A549 (cell line): ENCODE measurements at regions not wholly inside any gene's neighbourhood (a gene's known extent, or its start where the extent isn't known, plus 50 kb on each side); places are given as distances from the start of the nearest gene placed in this dataset.

Experiments
- ATAC-seq, 2 experiments: fragments of 200-7000 bp in 1 of 2; fragments of >200 bp in 1 of 2; cut with Nextera tagmentation in 1 of 2; cut with Tn5 transposase in 1 of 2; 3 replicates each; pipeline versions ENCODE4 v1.8.0 to v1.9.1; 2018 to 2020; ENCODE audit warnings: mild to moderate bottlenecking in 1 of 2, moderate library complexity in 1 of 2
- CTCF ChIA-PET: fragments of 300-600 bp; sonication (Branson Sonifier 250); formaldehyde crosslinking; extraction: SDS; loops from one replicate; lab custom pipeline; 2021; ENCODE audit warnings: antibody characterized with exemption, inconsistent platforms; lab: Yijun Ruan, JAX
- POLR2A ChIA-PET: fragments of 350-600 bp; formaldehyde crosslinking; extraction: SDS; loops from one replicate; lab custom pipeline; 2021; ENCODE audit warnings: antibody characterized with exemption, inconsistent platforms; lab: Yijun Ruan, JAX
- DNase-seq, 2 experiments: peaks; one replicate each; pipeline versions ENCODE4 v3.0.0 to v3.0.0-alpha.2; 2011 to 2016; ENCODE audit warnings: low read depth in 1 of 2, low spot score in 1 of 2
- FAIRE-seq: peaks from 2 replicates; lab custom pipeline; 2011; peaks lifted over from hg19 to GRCh38; lab: Jason Lieb, UNC
- H3K27ac ChIP-seq, 2 experiments: fragments of >200 bp; sonication (Bioruptor Twin); formaldehyde crosslinking; 3 replicates each; pipeline ENCODE4 v1.5.1; 2016 to 2017
- H3K4me1 ChIP-seq: fragments of >200 bp; sonication (Bioruptor Twin); formaldehyde crosslinking; 3 replicates; pipeline ENCODE4 v1.6.1; 2016
- H3K4me2 ChIP-seq: fragments of >200 bp; sonication (Bioruptor Twin); formaldehyde crosslinking; 3 replicates; pipeline ENCODE4 v1.6.1; 2016
- H3K4me3 ChIP-seq: fragments of >200 bp; sonication (Bioruptor Twin); formaldehyde crosslinking; 3 replicates; pipeline ENCODE4 v1.5.1; 2016
- H3K9me3 ChIP-seq: fragments of >200 bp; sonication (Bioruptor Twin); formaldehyde crosslinking; 3 replicates; pipeline ENCODE4 v1.6.1; 2016
- CBX2 ChIP-seq: fragments of 200-600 bp; sonication (generic); IDR thresholded peaks from 2 replicates; pipeline ENCODE4 v1.6.1; 2016; ENCODE audit warnings: low read depth, mild to moderate bottlenecking, borderline replicate concordance
- EHMT2 ChIP-seq: fragments of 200-600 bp; sonication (generic); IDR thresholded peaks from 2 replicates; pipeline ENCODE4 v1.6.1; 2016; ENCODE audit warnings: antibody characterized with exemption, low read depth, mild to moderate bottlenecking, moderate library complexity
- GATA3 ChIP-seq: IDR thresholded peaks from 2 replicates; pipeline ENCODE4 v1.6.1; 2012; ENCODE audit warnings: borderline replicate concordance
- HOXB13 ChIP-seq: fragments of 250-450 bp; sonication (Bioruptor Pico); IDR thresholded peaks from 2 replicates; pipeline ENCODE4 v1.5.0; 2020; ENCODE audit warnings: low read depth, mild to moderate bottlenecking, moderate library complexity
- KDM5A ChIP-seq: fragments of 200-600 bp; sonication (generic); IDR thresholded peaks from 2 replicates; pipeline ENCODE4 v1.6.1; 2016; ENCODE audit warnings: antibody characterized with exemption, mild to moderate bottlenecking
- MAFK ChIP-seq: fragments of 450-650 bp; IDR thresholded peaks from 2 replicates; pipeline ENCODE4 v1.6.1; 2014; ENCODE audit not compliant: partially characterized antibody
- MAZ ChIP-seq: fragments of 150-350 bp; IDR thresholded peaks from 2 replicates; pipeline ENCODE4 v1.6.1; 2014; ENCODE audit warnings: antibody characterized with exemption, low read depth, low read length, borderline replicate concordance
- NPAS2 ChIP-seq: fragments of 250-450 bp; sonication (Bioruptor Pico); IDR thresholded peaks from 2 replicates; pipeline ENCODE4 v1.8.0; 2022; ENCODE audit warnings: mild to moderate bottlenecking, moderate library complexity, borderline replicate concordance
- RNF2 ChIP-seq: fragments of 200-600 bp; sonication (generic); IDR thresholded peaks from 2 replicates; pipeline ENCODE4 v1.6.1; 2016; ENCODE audit warnings: low read depth, mild to moderate bottlenecking, antibody characterized with exemption, moderate library complexity, borderline replicate concordance
- TFCP2L1 ChIP-seq: fragments of 250-450 bp; sonication (Bioruptor Pico); IDR thresholded peaks from 2 replicates; pipeline ENCODE4 v1.5.0; 2021; ENCODE audit warnings: mild to moderate bottlenecking
- TP53 ChIP-seq: fragments of 250-450 bp; sonication (Bioruptor Pico); IDR thresholded peaks from 2 replicates; pipeline ENCODE4 v1.5.0; 2021; ENCODE audit warnings: mild to moderate bottlenecking, moderate library complexity
- WGBS: methylation state at CpG from one replicate; pipeline ENCODE4 v1.1.6; 2017; ENCODE audit errors: missing lambda C conversion rate; 5-methylcytosine and 5-hydroxymethylcytosine counted together
- TF ChIP-seq, protein P1 (sequence below): IDR thresholded peaks from 2 replicates; pipeline ENCODE4 v1.6.1; 2012; ENCODE audit warnings: low read depth, borderline replicate concordance
- TF ChIP-seq, protein P2 (sequence below): fragments of >200 bp; sonication (Bioruptor Twin); formaldehyde crosslinking; IDR thresholded peaks from 3 replicates; pipeline ENCODE4 v1.5.1; 2016
- TF ChIP-seq, protein P3 (sequence below): fragments of 250-450 bp; sonication (Bioruptor Pico); IDR thresholded peaks from 2 replicates; pipeline ENCODE4 v1.5.0; 2020; ENCODE audit warnings: low read depth, mild to moderate bottlenecking, moderate library complexity
- TF ChIP-seq, protein P4 (sequence below): fragments of >200 bp; sonication (Bioruptor Twin); formaldehyde crosslinking; IDR thresholded peaks from 2 replicates; pipeline ENCODE4 v1.6.1; 2016
- TF ChIP-seq, protein P5 (sequence below): fragments of 150-350 bp; IDR thresholded peaks from 2 replicates; pipeline ENCODE4 v1.6.1; 2014; ENCODE audit warnings: low read depth, mild to moderate bottlenecking, low read length
- TF ChIP-seq, protein P6 (sequence below): fragments of >200 bp; sonication (Bioruptor Twin); formaldehyde crosslinking; IDR thresholded peaks from 3 replicates; pipeline ENCODE4 v1.6.1; 2016

DNA sequence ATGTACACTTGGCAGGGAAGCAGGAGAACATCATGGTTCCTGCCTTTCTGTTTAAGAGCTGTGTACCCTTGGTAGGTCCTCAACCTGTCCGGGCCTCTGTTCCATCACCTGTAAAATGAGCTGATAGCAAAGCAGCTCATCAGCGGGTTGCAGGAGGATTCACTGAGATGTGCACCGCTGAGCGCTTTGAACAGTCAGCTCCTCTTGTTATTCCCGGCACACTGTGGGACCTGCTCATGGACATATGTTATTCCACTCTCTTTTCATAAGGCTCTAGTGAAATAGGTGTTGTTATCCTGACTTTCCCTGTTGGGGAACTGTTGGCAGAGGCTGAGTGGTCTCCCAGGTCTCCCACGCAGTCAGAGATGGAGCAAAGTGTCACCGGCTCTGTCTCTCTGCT lies 497.5 kb upstream of the ZMIZ1 start (continued):
- TF ChIP-seq, protein P1, sequence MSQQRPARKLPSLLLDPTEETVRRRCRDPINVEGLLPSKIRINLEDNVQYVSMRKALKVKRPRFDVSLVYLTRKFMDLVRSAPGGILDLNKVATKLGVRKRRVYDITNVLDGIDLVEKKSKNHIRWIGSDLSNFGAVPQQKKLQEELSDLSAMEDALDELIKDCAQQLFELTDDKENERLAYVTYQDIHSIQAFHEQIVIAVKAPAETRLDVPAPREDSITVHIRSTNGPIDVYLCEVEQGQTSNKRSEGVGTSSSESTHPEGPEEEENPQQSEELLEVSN, result no peak
- TF ChIP-seq KDM5A (no peak), CBX2 (no peak)

DNA sequence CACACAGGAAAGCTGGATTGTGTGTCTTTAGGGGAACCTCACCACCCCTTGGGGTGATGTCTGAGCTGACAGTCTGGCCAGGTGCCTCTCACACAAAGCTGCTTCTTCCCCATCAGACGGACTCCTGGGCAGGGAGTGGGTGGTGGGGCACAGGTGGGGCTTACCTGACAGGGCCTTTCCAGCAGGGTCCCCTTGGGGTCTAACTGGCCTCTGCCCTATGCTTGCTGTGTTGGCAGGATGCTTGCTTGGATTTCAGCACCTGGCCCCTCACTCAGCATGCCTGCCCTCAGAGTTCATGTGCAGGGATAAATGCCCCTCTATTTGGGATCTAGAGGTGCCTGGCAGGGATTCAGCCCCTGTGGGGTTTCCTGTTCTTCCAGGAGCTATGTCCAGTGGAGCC lies 496.9 kb upstream of the ZMIZ1 start:
- FAIRE-seq, result no peak
- Histone ChIP-seq H3K4me2 (no peak overlapping the region), H3K9me3 (no peaks in the 10 kb centered on the region), H3K4me3 (no peak overlapping the region), H3K4me1 (no peaks in the 10 kb centered on the region), H3K27ac (no peak overlapping the region)
- CTCF ChIA-PET, result no interaction called here
- POLR2A ChIA-PET, result no interaction called here
- DNase-seq, result no peak
- no peak for ATAC-seq
- 14% methylated on average over 1 of the region's 1 CpG for WGBS
- no peak for TF ChIP-seq GATA3
- TF ChIP-seq CBX2, result no peak
- TF ChIP-seq TP53, result no peak
- TF ChIP-seq, protein P2, sequence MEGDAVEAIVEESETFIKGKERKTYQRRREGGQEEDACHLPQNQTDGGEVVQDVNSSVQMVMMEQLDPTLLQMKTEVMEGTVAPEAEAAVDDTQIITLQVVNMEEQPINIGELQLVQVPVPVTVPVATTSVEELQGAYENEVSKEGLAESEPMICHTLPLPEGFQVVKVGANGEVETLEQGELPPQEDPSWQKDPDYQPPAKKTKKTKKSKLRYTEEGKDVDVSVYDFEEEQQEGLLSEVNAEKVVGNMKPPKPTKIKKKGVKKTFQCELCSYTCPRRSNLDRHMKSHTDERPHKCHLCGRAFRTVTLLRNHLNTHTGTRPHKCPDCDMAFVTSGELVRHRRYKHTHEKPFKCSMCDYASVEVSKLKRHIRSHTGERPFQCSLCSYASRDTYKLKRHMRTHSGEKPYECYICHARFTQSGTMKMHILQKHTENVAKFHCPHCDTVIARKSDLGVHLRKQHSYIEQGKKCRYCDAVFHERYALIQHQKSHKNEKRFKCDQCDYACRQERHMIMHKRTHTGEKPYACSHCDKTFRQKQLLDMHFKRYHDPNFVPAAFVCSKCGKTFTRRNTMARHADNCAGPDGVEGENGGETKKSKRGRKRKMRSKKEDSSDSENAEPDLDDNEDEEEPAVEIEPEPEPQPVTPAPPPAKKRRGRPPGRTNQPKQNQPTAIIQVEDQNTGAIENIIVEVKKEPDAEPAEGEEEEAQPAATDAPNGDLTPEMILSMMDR, result no peak
- TF ChIP-seq MAFK, result no peak
- TF ChIP-seq, protein P3, sequence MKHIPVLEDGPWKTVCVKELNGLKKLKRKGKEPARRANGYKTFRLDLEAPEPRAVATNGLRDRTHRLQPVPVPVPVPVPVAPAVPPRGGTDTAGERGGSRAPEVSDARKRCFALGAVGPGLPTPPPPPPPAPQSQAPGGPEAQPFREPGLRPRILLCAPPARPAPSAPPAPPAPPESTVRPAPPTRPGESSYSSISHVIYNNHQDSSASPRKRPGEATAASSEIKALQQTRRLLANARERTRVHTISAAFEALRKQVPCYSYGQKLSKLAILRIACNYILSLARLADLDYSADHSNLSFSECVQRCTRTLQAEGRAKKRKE (CRISPR knock-in tag), result no peak
- TF ChIP-seq, protein P4, sequence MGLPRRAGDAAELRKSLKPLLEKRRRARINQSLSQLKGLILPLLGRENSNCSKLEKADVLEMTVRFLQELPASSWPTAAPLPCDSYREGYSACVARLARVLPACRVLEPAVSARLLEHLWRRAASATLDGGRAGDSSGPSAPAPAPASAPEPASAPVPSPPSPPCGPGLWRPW, result no peak
- TF ChIP-seq MAZ, result no peak
- TF ChIP-seq RNF2, result no peak
- TF ChIP-seq EHMT2, result no peak

DNA sequence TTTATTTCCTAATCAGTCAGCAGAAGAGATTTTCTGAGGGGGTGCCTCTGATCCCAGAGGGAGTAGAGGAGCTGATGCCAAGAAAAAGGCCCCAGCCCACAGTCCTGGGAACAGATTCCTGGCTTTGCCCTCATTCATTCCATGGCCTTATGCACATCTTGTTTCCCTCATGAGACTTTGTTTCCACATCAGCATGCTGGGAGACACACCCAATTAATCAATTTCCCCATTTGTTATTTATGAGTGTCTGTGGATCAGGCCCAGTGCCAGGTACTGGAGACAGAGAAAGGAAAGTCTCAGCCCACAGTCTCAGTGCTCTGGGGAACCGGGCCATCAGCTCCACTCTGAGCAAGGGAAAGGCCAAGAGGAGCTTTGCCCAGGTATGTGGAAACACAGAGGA lies 496.2 kb upstream of the ZMIZ1 start:
- Histone ChIP-seq H3K4me2 (no peak overlapping the region), H3K4me1 (no peaks in the 10 kb centered on the region), H3K4me3 (no peak overlapping the region), H3K9me3 (no peaks in the 10 kb centered on the region), H3K27ac (no peak overlapping the region)
- DNase-seq, result no peak
- WGBS, result 30% methylated on average over 1 of the region's 1 CpG
- ATAC-seq, result no peak
- no peak for FAIRE-seq
- CTCF ChIA-PET, result no interaction called here
- TF ChIP-seq TFCP2L1 (CRISPR knock-in tag) (no peak), KDM5A (no peak), RNF2 (no peak), NPAS2 (CRISPR knock-in tag) (no peak), HOXB13 (CRISPR knock-in tag) (no peak)
- POLR2A ChIA-PET, result no interaction called here

DNA sequence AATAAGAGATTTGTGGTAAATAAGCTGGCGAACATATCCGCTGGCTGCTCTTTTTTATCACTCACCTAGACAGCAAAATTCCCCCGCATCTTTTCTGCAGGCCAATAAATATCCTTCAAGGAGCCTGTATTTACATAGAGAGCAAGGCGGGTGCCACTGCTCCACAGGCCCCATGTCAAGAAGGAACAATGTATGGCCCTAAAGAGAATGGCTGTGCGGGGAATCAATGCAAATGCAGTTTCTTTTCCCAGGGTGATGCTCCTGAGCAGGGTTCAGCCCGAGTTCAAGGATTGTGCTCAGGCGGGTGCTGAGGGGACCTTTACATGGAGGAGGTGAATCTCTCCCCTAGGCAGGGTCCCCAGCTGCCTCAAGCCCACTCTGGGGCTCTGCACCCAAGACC lies 494.2 kb upstream of the ZMIZ1 start:
- DNase-seq (no peak), ATAC-seq (no peak), FAIRE-seq (no peak)
- TF ChIP-seq, protein P5, sequence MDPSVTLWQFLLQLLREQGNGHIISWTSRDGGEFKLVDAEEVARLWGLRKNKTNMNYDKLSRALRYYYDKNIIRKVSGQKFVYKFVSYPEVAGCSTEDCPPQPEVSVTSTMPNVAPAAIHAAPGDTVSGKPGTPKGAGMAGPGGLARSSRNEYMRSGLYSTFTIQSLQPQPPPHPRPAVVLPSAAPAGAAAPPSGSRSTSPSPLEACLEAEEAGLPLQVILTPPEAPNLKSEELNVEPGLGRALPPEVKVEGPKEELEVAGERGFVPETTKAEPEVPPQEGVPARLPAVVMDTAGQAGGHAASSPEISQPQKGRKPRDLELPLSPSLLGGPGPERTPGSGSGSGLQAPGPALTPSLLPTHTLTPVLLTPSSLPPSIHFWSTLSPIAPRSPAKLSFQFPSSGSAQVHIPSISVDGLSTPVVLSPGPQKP, result no peak
- TF ChIP-seq, protein P6, sequence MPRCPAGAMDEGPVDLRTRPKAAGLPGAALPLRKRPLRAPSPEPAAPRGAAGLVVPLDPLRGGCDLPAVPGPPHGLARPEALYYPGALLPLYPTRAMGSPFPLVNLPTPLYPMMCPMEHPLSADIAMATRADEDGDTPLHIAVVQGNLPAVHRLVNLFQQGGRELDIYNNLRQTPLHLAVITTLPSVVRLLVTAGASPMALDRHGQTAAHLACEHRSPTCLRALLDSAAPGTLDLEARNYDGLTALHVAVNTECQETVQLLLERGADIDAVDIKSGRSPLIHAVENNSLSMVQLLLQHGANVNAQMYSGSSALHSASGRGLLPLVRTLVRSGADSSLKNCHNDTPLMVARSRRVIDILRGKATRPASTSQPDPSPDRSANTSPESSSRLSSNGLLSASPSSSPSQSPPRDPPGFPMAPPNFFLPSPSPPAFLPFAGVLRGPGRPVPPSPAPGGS, result no peak
- H3K4me1 ChIP-seq, result no peaks in the 10 kb centered on the region
- H3K4me3 ChIP-seq, result no peak overlapping the region
- ChIA-PET POLR2A (no interaction called here), CTCF (no interaction called here)
- no peaks in the 10 kb centered on the region for H3K9me3 ChIP-seq
- WGBS, result 61% methylated on average over 7 of the region's 7 CpGs
- no peak overlapping the region for H3K27ac ChIP-seq
- no peak overlapping the region for H3K4me2 ChIP-seq
